GM18508 (cell line): ENCODE measurements at regions not wholly inside any gene's neighbourhood (a gene's known extent, or its start where the extent isn't known, plus 50 kb on each side); places are given as distances from the start of the nearest gene placed in this dataset.

Experiments used
- ATAC-seq: cut with Tn5 transposase; IDR thresholded peaks from one replicate; pipeline ENCODE4 v1.9.1; 2021; ENCODE audit warnings: moderate number of reproducible peaks; ENCODE audit not compliant: insufficient read depth, unreplicated experiment

DNA sequence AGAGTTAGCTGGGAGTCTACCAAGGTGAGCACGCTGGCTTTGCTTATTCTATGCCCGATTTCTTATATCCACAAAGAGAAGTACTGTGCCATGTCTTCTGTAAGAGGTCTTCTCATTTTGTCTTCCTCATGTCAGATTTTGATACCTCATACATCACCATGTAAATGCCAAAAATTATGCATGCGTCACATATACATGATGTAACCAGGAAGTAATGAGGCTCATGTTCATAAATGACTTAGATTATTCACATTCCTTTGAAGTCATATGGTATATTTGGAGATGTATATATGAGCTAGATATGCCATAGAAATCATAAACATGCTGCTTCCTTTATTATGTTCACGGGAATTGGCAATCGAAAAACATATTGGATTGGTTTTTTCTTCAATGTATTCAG is 97.7 kb upstream of the CELF2 start:
- ATAC-seq = no peak

DNA sequence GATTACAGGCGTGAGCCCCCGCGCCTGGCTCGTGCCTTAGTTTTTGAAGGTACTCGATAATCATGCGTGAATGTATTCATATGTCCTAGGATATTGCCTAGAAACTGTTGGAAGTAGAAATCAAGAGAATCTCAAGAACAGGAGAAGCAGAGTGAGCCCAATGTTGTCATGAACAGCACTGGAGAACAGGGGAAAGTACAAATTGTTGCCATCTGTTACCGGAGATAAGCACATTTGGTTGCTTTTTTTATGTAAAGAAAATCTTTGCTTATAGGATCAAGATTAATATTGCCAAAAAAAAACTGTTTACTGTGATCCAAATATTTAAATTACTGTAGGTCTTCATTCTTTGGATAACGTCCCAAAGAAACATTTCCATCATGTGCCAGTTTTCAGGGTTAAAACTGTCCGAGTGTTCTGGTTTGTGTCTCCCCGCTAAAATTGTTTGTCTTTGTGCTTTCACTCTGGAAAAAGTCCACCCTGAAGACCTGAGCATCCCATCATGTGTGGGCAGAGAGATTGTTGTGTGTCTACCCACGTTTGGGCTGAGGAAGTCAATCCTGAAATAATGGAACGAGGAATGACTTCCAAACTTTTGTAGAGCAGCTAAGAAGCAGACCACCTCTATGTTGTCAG is 95.7 kb upstream of the CELF2 start:
- ATAC-seq = no peak

DNA sequence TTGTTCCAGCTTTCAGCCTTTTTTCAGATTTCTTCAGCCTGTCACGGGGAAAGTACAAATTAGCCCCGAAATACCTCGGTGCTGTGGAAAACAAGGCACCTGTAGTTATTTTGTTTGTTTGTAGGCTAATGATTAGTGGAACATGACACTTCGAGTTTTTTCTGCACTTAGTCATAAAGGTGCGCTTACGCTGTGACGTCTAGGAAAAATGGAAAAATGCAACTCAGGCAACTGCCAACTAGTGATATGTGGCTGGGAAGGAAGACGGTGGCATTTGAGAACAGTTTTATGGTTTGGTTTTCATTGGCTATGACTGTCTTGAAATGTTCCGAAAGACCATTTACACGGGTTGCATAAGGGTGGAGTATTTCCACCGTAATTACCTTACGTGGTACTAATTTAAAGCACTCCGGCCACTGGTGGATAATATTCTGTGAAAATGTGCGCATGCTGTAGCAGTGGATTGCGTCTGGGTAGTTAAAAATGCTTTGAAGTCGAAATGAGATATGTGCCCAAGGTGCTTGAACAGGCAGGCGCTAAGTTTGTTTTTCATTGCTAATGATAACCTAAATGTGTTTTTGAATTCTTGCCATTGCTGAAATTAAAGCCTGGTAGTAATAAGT is 94.5 kb upstream of the CELF2 start:
- ATAC-seq = no peak

DNA sequence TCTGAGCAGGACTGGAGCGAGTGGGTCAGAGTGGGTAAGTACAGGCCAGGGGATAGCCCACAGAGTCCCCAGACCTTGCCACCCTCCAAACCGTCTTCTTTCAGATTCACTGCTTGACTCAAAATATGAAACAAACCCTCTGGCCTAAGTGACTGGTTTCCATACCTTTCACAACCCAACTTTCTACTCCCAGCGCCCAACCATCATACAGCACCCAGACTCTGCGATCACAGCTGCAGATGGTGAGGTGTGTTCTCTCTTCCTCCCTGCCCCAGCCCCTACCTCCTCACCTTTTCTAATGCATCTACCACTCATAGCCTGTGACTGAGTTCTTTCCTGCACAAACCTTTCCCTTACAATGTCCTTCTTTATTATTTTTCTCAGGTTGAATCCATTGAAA is 92.0 kb upstream of the CELF2 start:
- no peak for ATAC-seq

DNA sequence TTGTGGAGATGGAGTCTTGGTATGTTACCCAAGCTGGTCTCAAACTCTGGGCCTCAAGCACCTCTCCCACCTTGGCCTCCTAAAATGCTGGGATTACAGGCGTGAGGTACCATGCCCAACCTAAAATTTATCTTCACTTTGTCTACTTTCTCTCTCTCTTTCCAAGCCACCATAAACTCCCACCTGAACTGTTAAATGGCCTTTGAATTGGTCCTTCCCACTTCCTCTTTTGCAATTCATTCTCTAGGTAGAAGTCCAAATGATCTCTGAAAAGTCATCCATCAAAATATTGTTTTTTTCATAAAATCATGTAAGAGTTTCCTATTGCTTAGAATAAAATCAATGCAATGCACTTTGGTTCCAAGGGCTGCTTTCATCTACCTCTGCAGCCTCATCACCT is 90.1 kb upstream of the CELF2 start:
- no peak for ATAC-seq

DNA sequence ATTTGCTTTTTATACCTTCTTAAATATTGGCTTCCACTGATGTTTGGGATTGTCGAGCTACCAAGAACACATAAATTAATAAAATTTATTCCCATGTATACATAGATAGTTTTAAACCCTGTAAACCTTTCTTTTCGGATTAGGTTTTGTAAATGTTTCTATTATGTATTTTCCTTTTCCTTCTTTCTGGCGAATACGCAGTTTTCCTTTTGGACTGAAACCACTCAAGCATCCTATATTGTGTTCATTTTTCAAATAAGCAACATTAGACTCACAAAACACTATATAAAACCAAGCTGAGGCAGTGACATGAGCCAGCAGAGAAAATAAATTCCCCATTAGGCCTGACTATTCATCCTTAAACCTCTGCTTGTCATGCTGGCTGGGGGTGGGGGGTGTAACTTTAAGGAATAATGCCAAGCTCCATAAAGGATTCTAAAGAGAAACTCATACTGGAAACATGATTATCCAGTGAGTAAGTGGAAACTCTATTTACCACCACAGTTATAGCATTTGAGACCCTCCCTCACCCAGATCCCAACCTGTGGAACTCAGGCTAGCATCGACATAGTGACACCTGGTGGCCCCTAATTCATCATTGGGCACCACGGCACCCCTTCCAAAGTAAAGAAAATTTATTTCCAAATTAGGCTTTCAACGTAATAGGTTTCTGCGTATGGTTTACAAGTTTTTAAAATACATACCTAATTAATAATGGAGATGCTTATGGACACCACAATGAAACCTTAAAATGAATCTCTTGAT is 86.5 kb upstream of the CELF2 start:
- ATAC-seq = no peak

DNA sequence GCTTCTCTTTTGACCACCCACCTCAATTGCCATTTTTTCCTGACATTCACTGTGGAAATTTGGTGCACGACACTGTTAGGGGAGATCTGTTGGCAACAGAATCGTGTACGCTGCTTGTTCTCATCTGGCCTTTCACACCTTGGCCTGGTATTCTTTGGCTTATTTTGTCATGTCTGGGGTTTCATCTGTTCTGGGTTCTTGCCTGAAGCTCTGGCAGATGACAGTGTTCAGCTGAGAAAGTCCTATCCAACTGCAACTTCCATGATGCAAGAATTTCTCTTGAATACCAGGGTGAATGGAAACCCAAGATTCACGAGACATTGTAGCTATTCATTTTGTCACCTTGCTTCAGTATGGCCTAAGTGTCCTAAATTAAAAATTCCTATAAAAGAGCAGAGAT is 82.6 kb upstream of the CELF2 start:
- ATAC-seq = no peak

DNA sequence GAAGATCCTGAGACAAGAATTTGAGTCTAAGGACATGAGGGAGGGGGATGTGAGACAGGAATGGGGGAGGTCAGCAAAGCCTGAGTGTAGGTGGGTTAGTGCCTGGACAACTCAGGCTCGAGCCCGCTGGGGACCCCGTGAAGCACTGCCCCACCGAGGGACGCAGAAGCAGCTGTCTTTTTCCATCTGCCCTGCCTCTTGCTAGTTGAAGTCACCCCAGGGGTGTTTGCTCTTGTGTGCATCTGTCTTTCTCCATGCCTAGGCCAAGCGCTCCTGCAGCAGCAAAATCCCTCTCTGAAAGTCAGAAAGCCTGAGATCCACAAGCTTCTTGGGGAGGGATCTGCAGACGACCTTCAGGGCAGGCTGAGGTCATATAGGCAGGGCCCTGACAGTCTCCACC is 79.0 kb upstream of the CELF2 start:
- ATAC-seq = no peak

DNA sequence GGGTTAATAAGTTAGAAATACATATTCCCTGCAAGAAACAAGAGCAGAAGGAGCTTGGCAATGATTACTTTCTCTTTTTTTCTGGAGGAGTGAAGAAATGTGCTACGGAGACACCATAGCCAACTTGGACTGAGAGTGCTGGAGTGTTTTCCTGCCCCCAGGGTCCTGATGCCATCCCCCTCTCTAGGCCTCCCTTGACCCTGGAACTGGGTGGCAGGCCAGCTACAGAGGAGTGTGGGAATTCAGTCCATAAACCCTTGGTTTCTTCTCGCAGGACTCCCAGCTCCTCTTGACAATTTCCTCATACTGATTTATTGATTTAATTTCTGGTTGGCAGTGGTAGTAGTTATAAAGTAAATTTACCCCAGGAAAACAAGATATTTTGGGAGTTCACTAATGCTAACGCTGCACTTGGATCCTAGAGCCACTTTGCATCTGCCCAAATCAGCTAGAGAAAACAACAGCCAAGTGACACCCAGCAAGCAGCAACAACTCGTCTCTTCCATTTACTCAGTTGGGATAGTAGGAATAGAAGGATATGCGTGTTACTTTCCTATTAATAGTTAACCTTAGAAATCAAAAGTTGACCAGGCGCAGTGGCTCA is 76.4 kb upstream of the CELF2 start:
- no peak for ATAC-seq

DNA sequence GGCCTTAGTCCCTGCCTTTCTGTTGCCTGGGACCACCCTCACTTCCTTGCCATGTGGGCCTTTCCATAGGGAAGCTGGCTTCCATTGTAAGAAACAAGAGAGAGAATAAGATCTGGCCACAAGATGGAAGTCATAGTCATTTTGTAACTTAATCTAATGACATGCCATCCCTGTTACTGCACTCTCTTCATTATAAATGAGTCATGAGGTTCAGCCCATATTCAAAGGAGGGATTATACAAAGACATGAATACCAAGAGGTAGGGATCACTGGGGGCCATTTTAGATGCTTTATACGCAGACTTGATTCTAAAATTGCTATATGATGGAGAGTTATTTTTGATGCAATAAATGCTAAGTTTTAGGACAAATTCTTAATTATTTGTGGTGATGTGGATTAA is 75.2 kb upstream of the CELF2 start:
- no peak for ATAC-seq

DNA sequence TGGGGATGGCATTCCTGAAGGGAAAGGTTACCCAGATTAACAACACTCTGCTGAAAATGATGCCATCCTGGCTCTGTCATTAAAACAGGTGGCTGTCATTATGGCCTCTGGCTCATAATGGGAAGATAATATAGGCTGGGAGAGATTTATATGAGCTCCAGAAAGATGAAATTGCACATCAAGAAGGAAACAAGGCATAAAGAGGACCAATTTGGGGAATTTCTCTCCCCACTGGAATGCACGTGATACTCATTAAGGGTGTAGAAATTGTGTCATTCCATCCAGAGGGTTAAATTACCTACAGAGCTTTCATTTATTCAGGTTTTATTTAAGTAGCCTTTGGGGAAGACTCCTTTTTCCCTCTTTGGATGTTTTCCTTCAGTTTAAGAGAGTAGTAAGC is 71.6 kb upstream of the CELF2 start:
- no peak for ATAC-seq

DNA sequence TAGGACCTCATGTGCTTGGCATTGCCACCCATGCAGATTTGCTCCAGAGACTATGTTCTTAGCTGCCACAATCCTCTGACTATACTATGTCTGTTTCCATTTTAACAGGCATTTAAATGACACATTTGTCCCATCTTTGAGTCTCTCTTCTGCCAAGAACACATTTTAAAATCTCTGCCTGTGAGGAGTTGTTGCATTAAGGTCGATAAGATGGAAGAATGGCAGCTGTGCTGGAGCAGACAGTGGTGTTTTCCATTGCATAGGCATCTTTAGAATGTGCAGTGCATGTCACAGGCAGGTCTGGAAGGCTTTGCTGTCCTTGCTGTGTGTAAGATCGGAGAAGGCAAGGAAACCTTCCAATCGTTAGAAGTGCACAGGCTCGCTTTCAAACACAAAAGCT is 70.9 kb upstream of the CELF2 start:
- ATAC-seq = no peak

DNA sequence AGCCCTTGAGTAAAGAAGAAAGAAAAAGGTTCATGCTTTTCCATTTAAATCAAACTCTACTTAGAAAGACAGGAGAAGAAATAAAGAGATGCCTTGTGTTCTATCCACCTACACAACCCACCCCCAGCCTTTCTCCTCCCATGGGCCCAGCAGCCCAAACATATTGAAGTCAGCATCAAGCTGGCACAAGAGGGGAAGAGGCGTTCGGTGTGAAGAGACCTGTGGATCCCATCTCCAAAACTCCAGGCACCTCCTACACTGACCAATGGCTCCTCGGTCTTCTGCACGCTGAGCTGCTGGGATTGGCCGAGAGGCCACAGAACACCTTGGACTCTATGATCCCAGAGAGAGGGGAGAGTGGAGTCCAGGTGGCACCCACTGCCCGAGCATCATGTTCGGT is 66.0 kb upstream of the CELF2 start:
- ATAC-seq = no peak

DNA sequence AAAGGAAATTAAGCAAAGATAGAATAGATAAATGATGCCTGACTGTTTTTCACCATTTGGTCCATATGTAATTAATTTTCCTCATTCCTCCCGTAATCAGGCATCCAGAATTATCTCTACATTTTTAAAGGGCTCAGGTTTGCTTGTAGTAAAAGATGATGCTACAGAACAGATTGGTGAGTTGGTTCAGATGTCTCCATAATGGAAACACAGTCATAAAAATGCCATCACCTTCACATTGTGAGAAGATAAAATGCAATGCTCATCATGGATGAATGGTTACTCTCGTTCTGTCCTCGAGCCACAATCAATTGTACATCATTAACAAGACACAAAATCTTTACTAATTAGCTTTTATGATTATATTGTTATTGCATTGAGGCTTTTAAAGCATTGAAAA is 64.9 kb upstream of the CELF2 start:
- ATAC-seq = no peak

DNA sequence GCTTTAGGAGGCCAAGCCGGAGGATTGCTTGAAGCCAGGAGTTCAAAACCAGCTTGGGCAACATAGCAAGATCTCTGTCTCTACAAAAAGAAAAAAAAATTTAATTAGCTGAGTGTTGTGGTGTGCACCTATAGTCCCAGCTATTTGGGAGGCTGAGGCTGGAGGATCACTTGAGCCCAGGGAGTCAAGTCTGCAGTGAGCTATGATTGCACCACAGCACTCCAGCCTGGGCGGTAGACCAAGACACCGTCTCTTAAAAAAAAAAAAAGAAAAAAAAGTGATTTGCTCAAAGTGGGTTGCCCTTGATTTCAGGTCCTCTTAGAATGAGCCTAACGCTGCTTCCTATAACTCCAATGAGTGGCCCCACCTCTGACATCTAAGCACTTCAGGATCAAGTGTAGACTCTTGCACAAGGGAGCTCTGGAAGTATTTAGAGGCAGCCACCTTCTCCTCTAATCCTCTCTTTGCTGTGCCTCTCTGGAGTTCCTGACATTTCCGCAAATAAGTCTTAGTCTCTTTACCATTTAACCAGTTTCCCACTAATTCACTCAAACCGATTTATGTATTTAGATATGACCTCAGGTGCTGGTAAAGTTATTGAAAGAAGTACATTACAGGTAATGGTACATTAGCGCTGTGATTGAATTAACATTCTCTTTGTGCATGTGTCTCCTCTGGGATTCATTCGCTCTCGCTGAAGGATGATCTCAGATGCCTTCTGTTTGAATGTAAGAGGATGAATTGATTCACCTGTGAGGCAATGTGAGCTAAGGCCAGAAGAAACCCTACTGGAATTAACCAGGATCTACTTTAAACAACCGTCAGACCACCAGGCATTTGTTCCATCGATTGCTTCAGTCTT is 60.8 kb upstream of the CELF2 start:
- no peak for ATAC-seq

DNA sequence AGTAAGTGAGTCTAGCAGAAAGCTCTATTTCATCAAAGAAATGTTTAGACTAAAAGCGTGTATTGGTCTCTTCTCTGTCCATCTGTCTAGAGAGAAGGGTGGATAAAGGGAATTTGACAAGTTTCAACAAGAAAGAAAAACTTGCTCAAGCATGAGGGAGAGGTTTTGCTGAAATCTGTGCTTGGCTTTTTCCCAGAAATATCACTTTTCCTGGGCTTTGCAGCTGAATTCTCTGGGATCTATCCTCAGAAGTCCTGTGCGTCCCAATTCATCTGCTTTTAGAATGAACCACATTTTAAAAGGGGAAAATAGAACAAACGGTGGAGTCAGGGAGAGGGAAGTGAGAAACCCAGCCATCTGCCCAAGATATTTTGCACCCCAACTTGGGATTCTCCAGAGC is 59.6 kb upstream of the CELF2 start:
- ATAC-seq = no peak

DNA sequence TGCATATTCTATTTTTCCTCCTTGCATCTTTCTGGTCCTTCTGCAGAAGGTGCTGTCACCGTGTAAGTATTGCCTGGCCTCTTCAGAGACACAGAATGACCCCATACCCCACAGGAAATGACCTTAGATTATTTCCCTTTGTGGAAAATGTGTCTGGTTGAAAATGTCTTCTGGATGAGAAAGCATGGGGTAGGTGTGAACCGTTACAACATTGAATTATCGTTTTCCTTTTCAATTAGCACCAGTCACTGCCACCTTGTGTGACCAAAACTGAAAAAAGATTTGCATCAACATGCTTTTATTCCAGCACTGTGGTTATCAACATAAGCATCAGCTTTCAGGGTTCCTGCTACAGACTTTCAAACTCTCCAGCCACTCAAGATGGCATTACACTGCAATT is 58.0 kb upstream of the CELF2 start:
- ATAC-seq = peak; percentile 71

DNA sequence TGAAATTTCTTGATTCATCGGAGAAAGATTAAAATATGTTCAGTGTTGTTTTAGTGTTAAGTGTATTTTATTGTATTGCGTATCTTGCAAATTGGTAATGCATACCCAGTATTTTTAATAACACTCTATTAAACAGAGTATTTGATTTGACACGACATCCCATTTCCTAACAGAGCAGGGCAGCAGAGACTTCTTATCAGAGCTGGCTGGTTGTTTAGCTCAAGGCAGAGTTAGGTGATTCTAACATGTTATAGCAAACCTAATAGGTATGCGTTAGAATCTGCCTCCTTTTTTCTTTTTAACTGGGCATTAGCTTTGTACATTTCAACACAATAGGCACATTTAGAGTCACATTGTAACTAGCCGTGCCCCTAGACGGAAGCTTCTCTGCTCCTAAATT is 57.1 kb upstream of the CELF2 start:
- no peak for ATAC-seq

DNA sequence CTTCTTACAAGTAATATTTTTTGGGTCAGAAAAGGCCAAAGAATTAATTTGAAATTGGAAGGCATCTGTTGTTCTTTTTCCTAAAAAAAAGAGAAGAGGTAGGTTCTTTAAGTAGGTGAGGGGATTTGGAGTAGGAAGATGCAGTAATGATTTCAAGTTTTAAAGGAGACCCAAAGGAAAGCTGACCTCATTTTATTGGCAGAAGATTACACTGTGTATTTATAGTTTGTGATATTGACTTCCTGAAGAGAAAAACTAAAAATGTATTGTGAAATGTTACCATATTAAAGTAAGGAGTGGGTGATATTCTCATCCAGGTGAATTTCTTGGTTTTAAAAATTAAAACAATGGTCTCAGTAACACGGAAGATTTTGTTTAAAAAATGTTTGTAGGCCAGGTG is 56.6 kb upstream of the CELF2 start:
- no peak for ATAC-seq

DNA sequence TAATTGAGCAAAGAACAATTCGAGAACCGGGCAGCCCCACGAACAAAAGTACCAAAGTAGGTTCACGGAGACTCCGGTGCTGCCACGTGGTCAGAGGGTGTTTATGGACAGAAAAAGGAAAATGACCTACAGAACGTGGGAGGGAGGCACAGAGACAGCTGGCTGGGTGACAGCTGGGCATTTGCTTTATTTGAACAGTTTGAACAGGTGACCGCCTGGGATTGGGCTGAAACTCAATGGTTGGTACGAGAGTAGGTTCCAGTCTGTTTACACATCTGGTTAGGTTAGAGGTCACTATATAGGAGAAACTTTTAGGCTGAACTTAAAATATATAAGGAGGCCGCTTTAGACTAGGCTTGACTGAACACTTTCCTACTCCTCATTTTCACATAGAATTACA is 50.6 kb upstream of the CELF2 start:
- no peak for ATAC-seq
